Stomach smooth muscle (tissue), 2 donors: ENCODE measurements at regions not wholly inside any gene's neighbourhood (a gene's known extent, or its start where the extent isn't known, plus 50 kb on each side); places are given as distances from the start of the nearest gene placed in this dataset.

Experiments used
- H3K27ac ChIP-seq: one replicate; pipeline ENCODE4 v1.7.0; 2013; ENCODE audit warnings: mild to moderate bottlenecking, low read length, inconsistent platforms
- H3K27me3 ChIP-seq, 2 donors: one replicate each; pipeline ENCODE4 v1.7.0; 2013; ENCODE audit warnings: low read length in 2 of 2; ENCODE audit not compliant: insufficient read depth in 2 of 2, control insufficient read depth in 1 of 2
- H3K36me3 ChIP-seq, 2 donors: one replicate each; pipeline ENCODE4 v1.7.0; 2013; ENCODE audit warnings: low read length in 2 of 2; ENCODE audit not compliant: control insufficient read depth in 2 of 2, insufficient read depth in 2 of 2
- H3K4me1 ChIP-seq: one replicate; pipeline ENCODE4 v1.7.0; 2013; ENCODE audit warnings: low read length; ENCODE audit not compliant: control insufficient read depth, insufficient read depth
- H3K4me3 ChIP-seq, 2 donors: one replicate each; pipeline ENCODE4 v1.7.0; 2013; ENCODE audit warnings: low read length in 2 of 2
- H3K9ac ChIP-seq, 2 donors: one replicate each; pipeline ENCODE4 v1.7.0; 2013; ENCODE audit warnings: low read length in 2 of 2, mild to moderate bottlenecking in 1 of 2
- H3K9me3 ChIP-seq, 2 donors: one replicate each; pipeline ENCODE4 v1.7.0; 2013; ENCODE audit warnings: low read length in 2 of 2; ENCODE audit not compliant: control insufficient read depth in 2 of 2
- donor health status: healthy.
- donor health status: Pancreatic carcinoma.

GRCh38 chr17:13784434-13785095 lies 182.8 kb upstream of the HS3ST3A1 start:
- no peaks in the 10 kb centered on the region for H3K27me3 ChIP-seq
- H3K9me3 ChIP-seq: no peaks in the 10 kb centered on the region
- H3K27ac ChIP-seq: no peak overlapping the region
- no peak overlapping the region for H3K9ac ChIP-seq
- H3K4me1 ChIP-seq: no peaks in the 10 kb centered on the region
- no peak overlapping the region for H3K4me3 ChIP-seq
- no peaks in the 10 kb centered on the region for H3K36me3 ChIP-seq

- H3K27ac ChIP-seq: no peak overlapping the region
- no peak overlapping the region for H3K4me3 ChIP-seq
- no peaks in the 10 kb centered on the region for H3K36me3 ChIP-seq
- no peaks in the 10 kb centered on the region for H3K9me3 ChIP-seq
- no peak overlapping the region for H3K9ac ChIP-seq
- H3K27me3 ChIP-seq: no peaks in the 10 kb centered on the region
- H3K4me1 ChIP-seq: no peaks in the 10 kb centered on the region
These were observed 184.4 kb upstream of the HS3ST3A1 start for GRCh38 chr17:13785981-13786598.

- no peaks in the 10 kb centered on the region for H3K9me3 ChIP-seq
- no peak overlapping the region for H3K9ac ChIP-seq
- H3K27ac ChIP-seq: no peak overlapping the region
- H3K4me1 ChIP-seq: no peaks in the 10 kb centered on the region
- no peaks in the 10 kb centered on the region for H3K27me3 ChIP-seq
- H3K4me3 ChIP-seq: no peak overlapping the region
- H3K36me3 ChIP-seq: no peaks in the 10 kb centered on the region
These were observed 185.9 kb upstream of the HS3ST3A1 start for GRCh38 chr17:13787636-13788035.

GRCh38 chr17:13788385-13788784 lies 186.7 kb upstream of the HS3ST3A1 start:
- Histone ChIP-seq H3K36me3 (no peaks in the 10 kb centered on the region), H3K27ac (no peak overlapping the region), H3K4me1 (no peaks in the 10 kb centered on the region), H3K9ac (no peak overlapping the region), H3K27me3 (no peaks in the 10 kb centered on the region), H3K9me3 (no peaks in the 10 kb centered on the region), H3K4me3 (no peak overlapping the region)

GRCh38 chr17:13792314-13792713 lies 190.6 kb upstream of the HS3ST3A1 start:
- H3K27me3 ChIP-seq: no peaks in the 10 kb centered on the region
- no peaks in the 10 kb centered on the region for H3K9me3 ChIP-seq

GRCh38 chr17:13793951-13794350 lies 192.2 kb upstream of the HS3ST3A1 start:
- no peak overlapping the region for H3K9ac ChIP-seq
- H3K9me3 ChIP-seq: no peaks in the 10 kb centered on the region
- H3K27ac ChIP-seq: no peak overlapping the region
- H3K4me1 ChIP-seq: no peaks in the 10 kb centered on the region
- H3K4me3 ChIP-seq: no peak overlapping the region
- no peaks in the 10 kb centered on the region for H3K36me3 ChIP-seq
- H3K27me3 ChIP-seq: no peaks in the 10 kb centered on the region

More at GRCh38 chr17:13792314-13792713, 190.6 kb upstream of the HS3ST3A1 start:
- H3K4me1 ChIP-seq: no peaks in the 10 kb centered on the region
- H3K4me3 ChIP-seq: no peak overlapping the region
- H3K9ac ChIP-seq: no peak overlapping the region
- no peak overlapping the region for H3K27ac ChIP-seq
- no peaks in the 10 kb centered on the region for H3K36me3 ChIP-seq

- H3K27ac ChIP-seq: no peak overlapping the region
- no peaks in the 10 kb centered on the region for H3K9me3 ChIP-seq
- H3K36me3 ChIP-seq: no peaks in the 10 kb centered on the region
- no peaks in the 10 kb centered on the region for H3K4me1 ChIP-seq
- no peak overlapping the region for H3K9ac ChIP-seq
- no peaks in the 10 kb centered on the region for H3K27me3 ChIP-seq
- no peak overlapping the region for H3K4me3 ChIP-seq
These were observed 196.1 kb upstream of the HS3ST3A1 start for GRCh38 chr17:13797863-13798262.

- Histone ChIP-seq H3K27ac (no peak overlapping the region), H3K27me3 (no peaks in the 10 kb centered on the region), H3K4me1 (no peaks in the 10 kb centered on the region), H3K9ac (no peak overlapping the region), H3K4me3 (no peak overlapping the region), H3K36me3 (no peaks in the 10 kb centered on the region), H3K9me3 (no peaks in the 10 kb centered on the region)
These were observed 204.4 kb upstream of the HS3ST3A1 start for GRCh38 chr17:13806092-13806491.

- H3K9me3 ChIP-seq: no peaks in the 10 kb centered on the region
- H3K4me3 ChIP-seq: no peak overlapping the region
- H3K27ac ChIP-seq: no peak overlapping the region
- no peaks in the 10 kb centered on the region for H3K4me1 ChIP-seq
- no peaks in the 10 kb centered on the region for H3K27me3 ChIP-seq
- H3K36me3 ChIP-seq: no peaks in the 10 kb centered on the region
- no peak overlapping the region for H3K9ac ChIP-seq
These were observed 205.4 kb upstream of the HS3ST3A1 start for GRCh38 chr17:13807103-13807502.

- H3K27me3 ChIP-seq: no peaks in the 10 kb centered on the region
- no peak overlapping the region for H3K9ac ChIP-seq
- no peaks in the 10 kb centered on the region for H3K4me1 ChIP-seq
- H3K9me3 ChIP-seq: no peaks in the 10 kb centered on the region
- no peak overlapping the region for H3K4me3 ChIP-seq
- no peak overlapping the region for H3K27ac ChIP-seq
- no peaks in the 10 kb centered on the region for H3K36me3 ChIP-seq
These were observed 210.6 kb upstream of the HS3ST3A1 start for GRCh38 chr17:13812350-13812749.
